Urothelium cell line (cell line): ENCODE measurements at regions not wholly inside any gene's neighbourhood (a gene's known extent, or its start where the extent isn't known, plus 50 kb on each side); places are given as distances from the start of the nearest gene placed in this dataset.

Source experiments
- DNase-seq: peaks from one replicate; pipeline ENCODE4 v3.0.0; 2011; ENCODE audit warnings: low spot score, mixed read lengths
- FAIRE-seq: peaks from 2 replicates; lab custom pipeline; 2011; peaks lifted over from hg19 to GRCh38; lab: Jason Lieb, UNC

- FAIRE-seq: no peak
Observed at GRCh38 chr3:71907996-71908395, 123.0 kb upstream of the PROK2 start.

GRCh38 chr3:71906976-71907375, 122.0 kb upstream of the PROK2 start:
- no peak for FAIRE-seq
- no peak for DNase-seq

More at GRCh38 chr3:71907996-71908395, 123.0 kb upstream of the PROK2 start:
- no peak for DNase-seq

- no peak for FAIRE-seq
Observed at GRCh38 chr3:71905426-71905825, 120.5 kb upstream of the PROK2 start.

GRCh38 chr3:71903936-71904335, 119.0 kb upstream of the PROK2 start:
- no peak for FAIRE-seq
- no peak for DNase-seq

More at GRCh38 chr3:71905426-71905825, 120.5 kb upstream of the PROK2 start:
- no peak for DNase-seq

- no peak for FAIRE-seq
- no peak for DNase-seq
Observed at GRCh38 chr3:71903112-71903495, 118.2 kb upstream of the PROK2 start.

- DNase-seq (no peak), FAIRE-seq (no peak)
Observed at GRCh38 chr3:71902258-71903111, 117.5 kb upstream of the PROK2 start.

GRCh38 chr3:71901645-71902044, 116.7 kb upstream of the PROK2 start:
- no peak for FAIRE-seq
- no peak for DNase-seq

- FAIRE-seq (no peak), DNase-seq (no peak)
Observed at GRCh38 chr3:71900057-71900456, 115.1 kb upstream of the PROK2 start.

GRCh38 chr3:71896751-71897150, 111.8 kb upstream of the PROK2 start:
- no peak for FAIRE-seq
- no peak for DNase-seq

GRCh38 chr3:71893702-71894479, 108.9 kb upstream of the PROK2 start:
- no peak for FAIRE-seq
- no peak for DNase-seq

- FAIRE-seq: no peak
- DNase-seq: no peak
Observed at GRCh38 chr3:71893122-71893521, 108.2 kb upstream of the PROK2 start.

GRCh38 chr3:71891483-71891882, 106.5 kb upstream of the PROK2 start:
- DNase-seq (no peak), FAIRE-seq (no peak)

- FAIRE-seq (no peak), DNase-seq (no peak)
Observed at GRCh38 chr3:71890356-71890931, 105.5 kb upstream of the PROK2 start.

GRCh38 chr3:71887256-71887655, 102.3 kb upstream of the PROK2 start:
- DNase-seq (no peak), FAIRE-seq (no peak)

- DNase-seq (peak; percentile 25), FAIRE-seq (no peak)
Observed at GRCh38 chr3:71885006-71885405, 100.1 kb upstream of the PROK2 start.

- FAIRE-seq: no peak
- DNase-seq: no peak
Observed at GRCh38 chr3:71881732-71882131, 96.8 kb upstream of the PROK2 start.

GRCh38 chr3:71881041-71881440, 96.1 kb upstream of the PROK2 start:
- DNase-seq (no peak), FAIRE-seq (no peak)

GRCh38 chr3:71879089-71879488, 94.1 kb upstream of the PROK2 start:
- DNase-seq: no peak

GRCh38 chr3:71876135-71877105, 91.5 kb upstream of the PROK2 start:
- FAIRE-seq (no peak), DNase-seq (no peak)

More at GRCh38 chr3:71879089-71879488, 94.1 kb upstream of the PROK2 start:
- no peak for FAIRE-seq

GRCh38 chr3:71875461-71875947, 90.6 kb upstream of the PROK2 start:
- peak; percentile 81 for DNase-seq
- peak; percentile 9 for FAIRE-seq
